Ascending aorta (tissue), 2 donors: ENCODE measurements at regions not wholly inside any gene's neighbourhood (a gene's known extent, or its start where the extent isn't known, plus 50 kb on each side); places are given as distances from the start of the nearest gene placed in this dataset.

Source experiments
- DNase-seq, 2 donors: peaks; one replicate each; pipeline ENCODE4 v3.0.0-alpha.2; 2019; ENCODE audit warnings: low spot score in 2 of 2
- H3K27ac ChIP-seq, 2 donors: fragments of 200-600 bp; sonication (generic); one replicate each; pipeline ENCODE4 v1.5.1; 2016 to 2017; ENCODE audit warnings: mild to moderate bottlenecking in 1 of 2
- H3K27me3 ChIP-seq: fragments of 200-600 bp; sonication (generic); one replicate; pipeline ENCODE4 v1.5.1; 2017
- H3K36me3 ChIP-seq, 2 donors: fragments of 200-600 bp; sonication (generic); one replicate each; pipeline ENCODE4 v1.5.1; 2016
- H3K4me1 ChIP-seq, 2 donors: fragments of 200-600 bp; sonication (generic); one replicate each; pipeline ENCODE4 v1.5.1; 2016 to 2017; ENCODE audit warnings: mild to moderate bottlenecking in 1 of 2
- H3K4me3 ChIP-seq, 2 donors: fragments of 200-600 bp; sonication (generic); one replicate each; pipeline ENCODE4 v1.5.1; 2016 to 2017; ENCODE audit warnings: mild to moderate bottlenecking in 1 of 2
- H3K9me3 ChIP-seq, 2 donors: fragments of 200-600 bp; sonication (generic); one replicate each; pipeline ENCODE4 v1.5.1; 2016
- CTCF ChIP-seq, 3 experiments: fragments of 200-600 bp in 2 of 3; fragments of 450-650 bp in 1 of 3; sonication (generic) in 2 of 3; IDR thresholded peaks; one replicate each; pipeline ENCODE4 v1.5.1; 2016 to 2019; ENCODE audit warnings: antibody characterized with exemption in 3 of 3, mild to moderate bottlenecking in 1 of 3, moderate library complexity in 1 of 3
- intact Hi-C: fragments of 100-400 bp; cut with DNase I; formaldehyde crosslinking; loops from one replicate; pipeline ENCODE4 v1.15.1; 2023

GRCh38 chr9:107212613-107213012 lies 70.5 kb upstream of the RAD23B start:
- intact Hi-C loops: no loop called here
- no peaks in the 10 kb centered on the region for H3K27me3 ChIP-seq
- H3K27ac ChIP-seq: no peak overlapping the region
- no peak for TF ChIP-seq CTCF (IDR thresholded peaks at IDR 0.05)
- DNase-seq: no peak
- H3K36me3 ChIP-seq: no peaks in the 10 kb centered on the region
- H3K4me1 ChIP-seq: no peaks in the 10 kb centered on the region
- no peaks in the 10 kb centered on the region for H3K9me3 ChIP-seq
- no peak overlapping the region for H3K4me3 ChIP-seq

GRCh38 chr9:107213080-107213479 lies 70.0 kb upstream of the RAD23B start:
- H3K36me3 ChIP-seq: no peaks in the 10 kb centered on the region
- intact Hi-C loops: no loop called here
- no peak overlapping the region for H3K4me3 ChIP-seq
- H3K9me3 ChIP-seq: no peaks in the 10 kb centered on the region
- no peak for TF ChIP-seq CTCF (IDR thresholded peaks at IDR 0.05)
- no peak for DNase-seq
- H3K4me1 ChIP-seq: no peaks in the 10 kb centered on the region
- H3K27me3 ChIP-seq: no peaks in the 10 kb centered on the region
- no peak overlapping the region for H3K27ac ChIP-seq

GRCh38 chr9:107213561-107214028 lies 69.5 kb upstream of the RAD23B start:
- intact Hi-C loops: no loop called here
- Histone ChIP-seq H3K4me1 (no peaks in the 10 kb centered on the region), H3K4me3 (no peak overlapping the region), H3K27ac (no peak overlapping the region), H3K36me3 (no peaks in the 10 kb centered on the region), H3K9me3 (no peaks in the 10 kb centered on the region), H3K27me3 (no peaks in the 10 kb centered on the region)
- TF ChIP-seq CTCF (IDR thresholded peaks at IDR 0.05): no peak
- no peak for DNase-seq

- no peaks in the 10 kb centered on the region for H3K27me3 ChIP-seq
- DNase-seq: no peak
- no peaks in the 10 kb centered on the region for H3K9me3 ChIP-seq
- no peaks in the 10 kb centered on the region for H3K4me1 ChIP-seq
- TF ChIP-seq CTCF (IDR thresholded peaks at IDR 0.05): no peak
- no peak overlapping the region for H3K4me3 ChIP-seq
- intact Hi-C loops: no loop called here
- no peak overlapping the region for H3K27ac ChIP-seq
- no peaks in the 10 kb centered on the region for H3K36me3 ChIP-seq
Measured at GRCh38 chr9:107214381-107214780, 68.7 kb upstream of the RAD23B start.

- intact Hi-C loops: no loop called here
- Histone ChIP-seq H3K27ac (no peak overlapping the region), H3K36me3 (no peaks in the 10 kb centered on the region), H3K27me3 (no peaks in the 10 kb centered on the region), H3K9me3 (no peaks in the 10 kb centered on the region), H3K4me3 (no peak overlapping the region), H3K4me1 (no peaks in the 10 kb centered on the region)
- no peak for TF ChIP-seq CTCF (IDR thresholded peaks at IDR 0.05)
- DNase-seq: no peak
Measured at GRCh38 chr9:107214915-107215314, 68.2 kb upstream of the RAD23B start.

- intact Hi-C loops: no loop called here
- Histone ChIP-seq H3K27me3 (no peaks in the 10 kb centered on the region), H3K27ac (no peak overlapping the region)
Measured at GRCh38 chr9:107215381-107215780, 67.7 kb upstream of the RAD23B start.

More at GRCh38 chr9:107215381-107215780, 67.7 kb upstream of the RAD23B start:
- no peak for DNase-seq
- Histone ChIP-seq H3K4me1 (no peaks in the 10 kb centered on the region), H3K36me3 (no peaks in the 10 kb centered on the region), H3K4me3 (no peak overlapping the region), H3K9me3 (no peaks in the 10 kb centered on the region)
- TF ChIP-seq CTCF (IDR thresholded peaks at IDR 0.05): no peak
